H1 (cell line): ENCODE measurements at regions not wholly inside any gene's neighbourhood (a gene's known extent, or its start where the extent isn't known, plus 50 kb on each side); places are given as distances from the start of the nearest gene placed in this dataset.

Source experiments
- CTCF ChIP-seq, 3 experiments: IDR thresholded peaks; 1 replicate in 2 of 3; 2 replicates in 1 of 3; pipeline versions ENCODE4 v1.5.1 to v1.6.1; 2011; ENCODE audit warnings: low read length in 3 of 3, mild to moderate bottlenecking in 3 of 3, inconsistent platforms in 2 of 3, low read depth in 1 of 3, moderate library complexity in 1 of 3; ENCODE audit not compliant: insufficient read depth in 1 of 3; ENCODE audit errors: control extremely low read depth in 1 of 3
- FOSL1 ChIP-seq: IDR thresholded peaks from 2 replicates; pipeline ENCODE4 v1.6.1; 2011; ENCODE audit warnings: mild to moderate bottlenecking, low read depth, low read length, moderate library complexity; ENCODE audit not compliant: insufficient read depth
- JUND ChIP-seq: IDR thresholded peaks from 2 replicates; pipeline ENCODE4 v1.6.1; 2011; ENCODE audit warnings: mild to moderate bottlenecking, improper control_type of control experiment, low read length
- MAX ChIP-seq: IDR thresholded peaks from 2 replicates; pipeline ENCODE4 v1.6.1; 2012; ENCODE audit warnings: inconsistent platforms
- PHF8 ChIP-seq: fragments of 200-600 bp; sonication (generic); conservative IDR thresholded peaks from 2 replicates; pipeline ENCODE4 v1.7.1; 2012; ENCODE audit warnings: low read depth, mild to moderate bottlenecking, inconsistent platforms, low read length, moderate library complexity
- RFX5 ChIP-seq: IDR thresholded peaks from 2 replicates; pipeline ENCODE4 v1.6.1; 2011; ENCODE audit warnings: low read depth, low read length, improper control_type of control experiment, borderline replicate concordance

- TF ChIP-seq RFX5 (no peak), CTCF (IDR thresholded peaks at IDR 0.05; ENCODE audit: control extremely low read depth in 1 of 3, insufficient read depth in 1 of 3, low read depth in 1 of 3, low read length in 3 of 3) (no peak), FOSL1 (no peak), MAX (no peak), JUND (no peak), PHF8 (no peak)
Observed at GRCh38 chr10:60663850-60664249, 114.4 kb upstream of the CDK1 start.
